Stomach (tissue), 4 donors: ENCODE measurements at regions not wholly inside any gene's neighbourhood (a gene's known extent, or its start where the extent isn't known, plus 50 kb on each side); places are given as distances from the start of the nearest gene placed in this dataset.

Source experiments
- CTCF ChIP-seq, 7 experiments: fragments of 450-650 bp in 4 of 7; fragments of 200-600 bp in 3 of 7; sonication (generic) in 3 of 7; IDR thresholded peaks; one replicate each; pipeline ENCODE4 v1.5.1; 2016 to 2019; ENCODE audit warnings: antibody characterized with exemption in 7 of 7, control low read depth in 2 of 7, mild to moderate bottlenecking in 1 of 7
- POLR2A ChIP-seq, 4 donors: fragments of 450-650 bp; IDR thresholded peaks; one replicate each; pipeline ENCODE4 v1.6.1; 2016; ENCODE audit warnings: antibody characterized with exemption in 4 of 4, control low read depth in 2 of 4, mild to moderate bottlenecking in 1 of 4, moderate library complexity in 1 of 4
- POLR2AphosphoS5 ChIP-seq, 3 donors: sonication (generic); formaldehyde crosslinking; IDR thresholded peaks; one replicate each; pipeline ENCODE4 v1.6.1; 2016; ENCODE audit warnings: antibody characterized with exemption in 3 of 3

- TF ChIP-seq CTCF (IDR thresholded peaks at IDR 0.05): no peak
- no peak for TF ChIP-seq POLR2AphosphoS5 (IDR thresholded peaks at IDR 0.05)
- no peak for TF ChIP-seq POLR2A (IDR thresholded peaks at IDR 0.05)
These were observed 115.3 kb downstream of the AASDH start for GRCh38 chr4:56272003-56272402.
